ENCODE measurements at regions not wholly inside any gene's neighbourhood (a gene's known extent, or its start where the extent isn't known, plus 50 kb on each side); places are given as distances from the start of the nearest gene placed in this dataset.

DNA sequence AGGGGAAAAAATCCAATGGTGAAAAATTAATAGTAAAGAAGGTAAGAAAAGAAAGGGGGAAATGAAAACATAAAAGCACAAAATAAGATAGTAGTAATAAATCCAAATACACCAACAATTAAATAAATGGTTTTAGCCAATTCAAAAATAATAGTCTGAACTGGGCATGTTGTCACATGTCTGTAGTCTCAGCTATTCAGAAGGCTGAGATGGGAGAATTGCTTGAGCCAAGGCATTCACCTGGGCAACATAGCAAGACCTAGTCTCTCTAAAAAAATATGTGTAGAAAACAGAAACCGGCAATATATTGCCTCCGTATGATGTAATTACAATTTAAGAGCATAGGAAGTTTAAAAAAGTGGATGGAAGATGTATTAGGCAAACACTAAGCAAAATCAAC is 311.3 kb upstream of the FERMT1 start:
- TF ChIP-seq, protein P1, sequence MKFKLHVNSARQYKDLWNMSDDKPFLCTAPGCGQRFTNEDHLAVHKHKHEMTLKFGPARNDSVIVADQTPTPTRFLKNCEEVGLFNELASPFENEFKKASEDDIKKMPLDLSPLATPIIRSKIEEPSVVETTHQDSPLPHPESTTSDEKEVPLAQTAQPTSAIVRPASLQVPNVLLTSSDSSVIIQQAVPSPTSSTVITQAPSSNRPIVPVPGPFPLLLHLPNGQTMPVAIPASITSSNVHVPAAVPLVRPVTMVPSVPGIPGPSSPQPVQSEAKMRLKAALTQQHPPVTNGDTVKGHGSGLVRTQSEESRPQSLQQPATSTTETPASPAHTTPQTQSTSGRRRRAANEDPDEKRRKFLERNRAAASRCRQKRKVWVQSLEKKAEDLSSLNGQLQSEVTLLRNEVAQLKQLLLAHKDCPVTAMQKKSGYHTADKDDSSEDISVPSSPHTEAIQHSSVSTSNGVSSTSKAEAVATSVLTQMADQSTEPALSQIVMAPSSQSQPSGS (tag by site-specific recombination; IDR thresholded peaks at IDR 0.05; ENCODE audit: low read depth), result no peak
- TF ChIP-seq, protein P2, sequence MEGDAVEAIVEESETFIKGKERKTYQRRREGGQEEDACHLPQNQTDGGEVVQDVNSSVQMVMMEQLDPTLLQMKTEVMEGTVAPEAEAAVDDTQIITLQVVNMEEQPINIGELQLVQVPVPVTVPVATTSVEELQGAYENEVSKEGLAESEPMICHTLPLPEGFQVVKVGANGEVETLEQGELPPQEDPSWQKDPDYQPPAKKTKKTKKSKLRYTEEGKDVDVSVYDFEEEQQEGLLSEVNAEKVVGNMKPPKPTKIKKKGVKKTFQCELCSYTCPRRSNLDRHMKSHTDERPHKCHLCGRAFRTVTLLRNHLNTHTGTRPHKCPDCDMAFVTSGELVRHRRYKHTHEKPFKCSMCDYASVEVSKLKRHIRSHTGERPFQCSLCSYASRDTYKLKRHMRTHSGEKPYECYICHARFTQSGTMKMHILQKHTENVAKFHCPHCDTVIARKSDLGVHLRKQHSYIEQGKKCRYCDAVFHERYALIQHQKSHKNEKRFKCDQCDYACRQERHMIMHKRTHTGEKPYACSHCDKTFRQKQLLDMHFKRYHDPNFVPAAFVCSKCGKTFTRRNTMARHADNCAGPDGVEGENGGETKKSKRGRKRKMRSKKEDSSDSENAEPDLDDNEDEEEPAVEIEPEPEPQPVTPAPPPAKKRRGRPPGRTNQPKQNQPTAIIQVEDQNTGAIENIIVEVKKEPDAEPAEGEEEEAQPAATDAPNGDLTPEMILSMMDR (tag by site-specific recombination; IDR thresholded peaks at IDR 0.05), result no peak
